Astrocyte (in vitro differentiated cells and primary cell): ENCODE measurements at regions not wholly inside any gene's neighbourhood (a gene's known extent, or its start where the extent isn't known, plus 50 kb on each side); places are given as distances from the start of the nearest gene placed in this dataset.

Source experiments
- EZH2 ChIP-seq: IDR thresholded peaks from 2 replicates; pipeline ENCODE4 v1.6.1; 2012; ENCODE audit warnings: mild to moderate bottlenecking, low read length, inconsistent platforms; ENCODE audit not compliant: insufficient read depth
- TF ChIP-seq, protein P1 (sequence below): IDR thresholded peaks from 2 replicates; pipeline ENCODE4 v1.5.1; 2011; ENCODE audit warnings: low read depth, mild to moderate bottlenecking, inconsistent platforms, low read length, moderate library complexity; ENCODE audit not compliant: insufficient read depth

DNA sequence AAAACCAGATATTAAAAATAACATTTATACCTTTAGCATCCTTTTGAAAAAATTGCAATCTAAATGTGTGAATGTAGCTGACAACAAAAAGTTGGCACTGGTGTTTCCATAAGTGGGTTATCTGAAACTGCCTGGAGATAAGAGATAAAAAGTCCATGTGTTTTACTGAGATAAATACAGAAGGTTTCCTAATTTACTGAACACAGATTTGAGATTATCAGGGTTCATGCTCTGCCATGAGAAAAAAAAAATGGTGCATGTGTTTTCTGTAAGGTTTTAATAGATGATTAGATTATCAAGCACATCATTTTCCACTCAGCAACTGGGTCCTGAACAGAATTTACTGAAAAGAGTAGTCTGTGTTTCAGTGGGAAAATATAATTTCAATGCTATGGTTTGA lies 326.2 kb upstream of the SLIT2 start:
- no peak for TF ChIP-seq EZH2
- TF ChIP-seq, protein P1, sequence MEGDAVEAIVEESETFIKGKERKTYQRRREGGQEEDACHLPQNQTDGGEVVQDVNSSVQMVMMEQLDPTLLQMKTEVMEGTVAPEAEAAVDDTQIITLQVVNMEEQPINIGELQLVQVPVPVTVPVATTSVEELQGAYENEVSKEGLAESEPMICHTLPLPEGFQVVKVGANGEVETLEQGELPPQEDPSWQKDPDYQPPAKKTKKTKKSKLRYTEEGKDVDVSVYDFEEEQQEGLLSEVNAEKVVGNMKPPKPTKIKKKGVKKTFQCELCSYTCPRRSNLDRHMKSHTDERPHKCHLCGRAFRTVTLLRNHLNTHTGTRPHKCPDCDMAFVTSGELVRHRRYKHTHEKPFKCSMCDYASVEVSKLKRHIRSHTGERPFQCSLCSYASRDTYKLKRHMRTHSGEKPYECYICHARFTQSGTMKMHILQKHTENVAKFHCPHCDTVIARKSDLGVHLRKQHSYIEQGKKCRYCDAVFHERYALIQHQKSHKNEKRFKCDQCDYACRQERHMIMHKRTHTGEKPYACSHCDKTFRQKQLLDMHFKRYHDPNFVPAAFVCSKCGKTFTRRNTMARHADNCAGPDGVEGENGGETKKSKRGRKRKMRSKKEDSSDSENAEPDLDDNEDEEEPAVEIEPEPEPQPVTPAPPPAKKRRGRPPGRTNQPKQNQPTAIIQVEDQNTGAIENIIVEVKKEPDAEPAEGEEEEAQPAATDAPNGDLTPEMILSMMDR = no peak
